ENCODE measurements at regions not wholly inside any gene's neighbourhood (a gene's known extent, or its start where the extent isn't known, plus 50 kb on each side); places are given as distances from the start of the nearest gene placed in this dataset.
A peak's percentile ranks its signal among the peaks of the same experiment; 100 is the strongest.

DNA sequence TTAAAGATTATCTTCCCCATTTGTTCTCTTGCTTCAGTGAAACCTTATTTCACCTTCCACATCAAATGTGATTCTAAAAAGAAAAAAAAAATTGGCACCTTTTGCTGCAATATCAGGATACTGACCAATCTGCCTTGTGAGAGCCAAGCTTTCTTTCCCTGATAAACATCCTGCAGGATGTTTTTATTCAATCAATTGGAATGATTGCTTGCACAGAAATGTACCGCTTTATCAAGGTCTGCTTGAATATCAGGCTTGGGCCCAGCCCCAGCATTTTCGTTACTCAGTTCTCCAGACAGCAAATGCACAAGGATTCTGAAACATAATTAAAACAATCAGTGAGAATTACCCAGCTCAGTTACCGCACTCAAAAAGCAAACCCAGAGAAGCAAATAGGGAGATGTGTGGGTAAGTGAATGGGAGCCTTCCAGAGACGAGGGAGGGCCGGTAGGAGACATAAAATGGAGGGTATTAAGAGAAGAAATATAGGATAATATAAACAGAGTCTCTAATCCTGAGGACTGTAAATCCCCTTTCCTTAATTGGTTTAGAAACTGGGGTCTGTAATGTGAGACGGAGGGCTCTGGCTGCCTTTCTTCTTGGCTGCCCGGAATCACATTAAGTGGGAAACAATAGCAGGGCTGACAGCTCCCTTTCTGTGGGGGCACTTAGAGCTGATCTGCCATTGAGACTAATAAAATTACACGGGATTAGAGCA, 291.8 kb downstream of the ICOS start:
- Mint-ChIP-seq H3K4me1 (ENCODE audit: low read depth in 2 of 2) (no peaks in the 10 kb centered on the region), H3K27ac (no peak overlapping the region), H3K4me3 (no peak overlapping the region), H3K27me3 (peaks cover 17 to 37% of the 10 kb centered on the region in 2 donors), H3K9me3 (no peaks in the 10 kb centered on the region), H3K36me3 (no peaks in the 10 kb centered on the region)
- DNase-seq (ENCODE audit: low spot score), result no peak
- no peak for ATAC-seq

DNA sequence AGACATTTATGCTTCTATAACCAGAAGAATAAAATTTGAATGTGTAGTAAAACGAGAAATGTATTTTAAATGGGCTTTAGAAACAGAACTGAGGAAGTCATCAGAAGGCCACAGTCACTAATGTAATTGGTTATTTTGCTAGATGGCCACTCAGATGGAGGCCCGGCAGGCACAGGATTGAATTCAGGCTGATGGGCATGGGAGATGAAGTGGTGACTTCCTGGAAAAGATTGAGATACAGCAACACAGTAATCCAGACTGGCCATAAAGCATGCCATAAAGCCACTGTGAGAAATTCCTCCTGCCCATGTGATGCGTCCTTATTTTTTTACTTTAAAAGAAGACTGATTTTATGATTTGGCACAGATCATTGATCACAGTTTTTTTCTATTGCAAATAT, 297.7 kb downstream of the ICOS start:
- no peak for DNase-seq (ENCODE audit: low spot score)
- Mint-ChIP-seq H3K36me3 (no peaks in the 10 kb centered on the region), H3K27me3 (peaks cover 15 to 31% of the 10 kb centered on the region in 2 donors), H3K9me3 (no peaks in the 10 kb centered on the region), H3K4me1 (ENCODE audit: low read depth in 2 of 2) (no peaks in the 10 kb centered on the region), H3K27ac (no peak overlapping the region), H3K4me3 (no peak overlapping the region)
- no peak for ATAC-seq

DNA sequence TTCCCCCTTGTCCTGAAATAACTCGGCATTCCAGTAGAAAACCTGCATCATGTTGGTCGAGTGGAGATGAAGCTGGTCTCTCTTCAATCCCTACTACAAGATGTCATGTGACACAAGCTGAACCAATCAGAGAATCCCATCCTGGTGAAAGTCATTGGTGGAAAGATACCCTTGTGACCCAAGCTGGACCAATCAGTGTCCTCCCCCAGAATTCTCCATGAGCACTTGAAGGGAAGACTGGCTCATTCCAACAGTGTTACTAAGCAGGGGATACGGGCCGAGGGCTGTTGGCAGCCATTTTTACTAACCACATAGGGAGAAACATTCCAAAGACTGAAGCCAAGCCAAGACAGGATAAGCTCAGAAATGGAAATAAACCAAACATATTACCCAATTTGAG, 298.3 kb downstream of the ICOS start:
- no peak overlapping the region for H3K27ac Mint-ChIP-seq
- no peaks in the 10 kb centered on the region for H3K36me3 Mint-ChIP-seq
- no peak for DNase-seq (ENCODE audit: low spot score)
- no peak for ATAC-seq
- no peaks in the 10 kb centered on the region for H3K4me1 Mint-ChIP-seq (ENCODE audit: low read depth in 2 of 2)
- H3K27me3 Mint-ChIP-seq, result peaks cover 13 to 31% of the 10 kb centered on the region in 2 donors
- H3K9me3 Mint-ChIP-seq, result no peaks in the 10 kb centered on the region
- no peak overlapping the region for H3K4me3 Mint-ChIP-seq

DNA sequence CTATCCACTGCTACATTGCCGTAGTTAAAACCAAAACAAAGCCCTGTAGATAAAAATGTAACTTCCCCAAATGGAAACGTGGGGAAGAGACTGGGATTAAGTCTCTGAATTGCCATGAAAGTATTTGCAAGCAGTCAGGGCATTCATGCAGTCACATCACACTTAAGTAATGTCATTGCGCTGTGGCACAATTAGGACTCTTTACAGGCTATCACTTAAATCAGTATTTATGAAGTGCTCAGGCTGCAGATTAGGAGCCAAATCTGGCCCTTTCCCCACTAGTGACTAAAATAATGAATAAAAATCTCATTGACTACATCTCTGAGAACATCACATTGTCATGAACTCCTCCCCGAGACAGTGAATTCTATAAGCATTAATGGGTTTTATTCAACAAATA, 300.9 kb downstream of the ICOS start:
- no peak for ATAC-seq
- DNase-seq (ENCODE audit: low spot score), result no peak
- H3K4me3 Mint-ChIP-seq, result no peak overlapping the region
- H3K27ac Mint-ChIP-seq, result no peak overlapping the region
- H3K4me1 Mint-ChIP-seq (ENCODE audit: low read depth in 2 of 2), result no peaks in the 10 kb centered on the region
- H3K27me3 Mint-ChIP-seq, result peaks cover 9 to 37% of the 10 kb centered on the region in 2 donors
- no peaks in the 10 kb centered on the region for H3K9me3 Mint-ChIP-seq
- H3K36me3 Mint-ChIP-seq, result no peaks in the 10 kb centered on the region

DNA sequence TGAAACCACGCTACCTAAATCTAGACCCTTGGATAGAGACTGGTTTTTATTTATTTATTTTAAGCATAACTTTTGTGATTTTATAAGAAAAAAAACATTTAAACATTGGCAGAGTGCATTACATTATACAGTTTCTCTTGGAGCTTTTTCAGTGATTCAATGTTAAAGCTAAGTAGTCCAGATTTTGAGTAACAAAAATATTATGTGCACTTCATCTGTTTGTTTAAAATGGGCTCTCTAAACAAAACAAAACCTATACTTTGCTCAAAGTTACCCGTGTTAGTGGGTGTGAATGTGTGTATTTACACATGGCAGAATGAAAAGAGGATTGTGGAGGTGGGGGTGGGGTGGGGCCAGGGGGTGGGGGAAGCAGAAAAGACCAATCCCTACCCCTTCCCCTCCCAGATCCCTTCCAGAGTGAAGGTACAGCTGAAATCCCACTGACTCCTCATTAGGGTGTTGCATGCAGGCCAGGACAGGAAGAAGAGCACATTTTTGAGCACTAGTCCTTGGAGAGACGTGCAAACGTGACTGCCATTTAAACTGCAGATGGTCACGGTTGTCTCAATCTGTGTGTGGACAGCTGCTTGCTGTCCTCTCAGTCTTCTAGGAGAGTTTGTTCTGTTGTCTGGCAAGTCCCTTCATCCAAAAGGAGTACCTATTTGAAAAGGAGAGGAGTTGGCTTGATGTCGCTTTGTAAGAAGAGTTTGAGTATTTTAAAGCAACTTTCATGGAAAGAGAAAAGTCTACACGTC, 303.0 kb downstream of the ICOS start:
- Mint-ChIP-seq H3K27me3 (peaks cover 14 to 47% of the 10 kb centered on the region in 2 donors), H3K36me3 (no peaks in the 10 kb centered on the region), H3K27ac (no peak overlapping the region), H3K4me1 (ENCODE audit: low read depth in 2 of 2) (no peaks in the 10 kb centered on the region), H3K9me3 (no peaks in the 10 kb centered on the region), H3K4me3 (no peak overlapping the region)
- ATAC-seq, result no peak
- no peak for DNase-seq (ENCODE audit: low spot score)

DNA sequence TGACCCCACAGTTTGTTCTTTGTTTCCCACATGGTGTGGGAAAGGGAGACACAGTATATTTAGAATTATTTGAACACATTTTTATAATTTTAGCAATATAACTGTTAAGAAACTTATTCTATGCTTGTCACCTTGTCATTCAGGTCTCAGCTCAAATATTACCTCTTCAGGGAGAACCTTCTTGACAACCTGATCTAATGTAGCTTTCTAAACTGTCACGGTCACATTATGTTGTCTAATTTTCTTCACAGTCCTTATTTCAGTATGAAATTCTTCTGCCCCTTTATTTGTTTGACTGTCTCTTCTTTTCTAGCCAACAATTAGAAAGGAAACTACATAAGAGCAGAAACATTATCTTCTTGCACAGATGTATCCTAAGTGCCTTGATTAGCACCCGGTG, 304.3 kb upstream of the PARD3B start:
- Mint-ChIP-seq H3K4me1 (ENCODE audit: low read depth in 2 of 2) (no peaks in the 10 kb centered on the region), H3K4me3 (no peak overlapping the region), H3K27ac (no peak overlapping the region), H3K36me3 (no peaks in the 10 kb centered on the region), H3K27me3 (peaks cover 16 to 41% of the 10 kb centered on the region in 2 donors), H3K9me3 (no peaks in the 10 kb centered on the region)
- DNase-seq (ENCODE audit: low spot score), result no peak
- no peak for ATAC-seq

DNA sequence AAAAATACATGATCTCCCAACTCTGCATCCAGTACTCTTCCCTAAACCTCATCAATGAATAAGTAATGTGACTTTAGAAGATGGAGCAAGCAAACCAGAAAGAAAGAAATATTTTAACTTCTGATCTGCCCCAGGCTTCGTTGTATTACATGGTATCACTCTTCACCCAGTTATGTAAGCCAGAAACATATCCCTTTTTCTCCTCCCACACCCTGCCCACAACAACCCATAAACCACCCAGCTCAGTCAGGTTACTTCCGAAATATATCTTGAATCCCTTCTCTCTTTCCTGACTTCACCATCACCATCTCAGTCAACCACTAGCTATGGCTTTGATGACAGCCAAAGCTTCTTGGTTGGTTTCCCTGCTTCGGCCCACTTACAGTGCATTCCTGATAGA, 295.8 kb upstream of the PARD3B start:
- DNase-seq (ENCODE audit: low spot score) (no peak), ATAC-seq (no peak)
- H3K27ac Mint-ChIP-seq, result no peak overlapping the region
- H3K4me1 Mint-ChIP-seq (ENCODE audit: low read depth in 2 of 2), result no peaks in the 10 kb centered on the region
- peaks cover 20 to 37% of the 10 kb centered on the region in 2 donors for H3K27me3 Mint-ChIP-seq
- no peaks in the 10 kb centered on the region for H3K36me3 Mint-ChIP-seq
- H3K9me3 Mint-ChIP-seq, result no peaks in the 10 kb centered on the region
- H3K4me3 Mint-ChIP-seq, result no peak overlapping the region

DNA sequence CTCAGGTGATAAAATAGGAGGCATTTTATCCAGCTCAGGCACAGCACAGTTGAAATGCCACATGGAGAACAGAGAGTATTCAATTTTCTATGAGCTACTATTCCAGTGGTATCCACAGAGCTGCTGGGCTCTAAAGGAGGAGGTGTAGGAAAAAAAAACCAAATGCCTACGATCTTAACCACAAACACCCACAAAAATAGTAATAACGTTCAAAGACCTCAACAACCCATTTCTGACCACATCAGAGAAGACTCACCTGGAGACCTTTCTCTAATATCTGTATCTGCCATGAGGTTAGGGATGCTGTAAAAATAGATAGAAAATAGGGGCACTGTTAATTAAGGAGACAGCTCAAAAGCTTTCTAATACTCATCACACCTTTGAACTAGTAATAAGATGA, 294.6 kb upstream of the PARD3B start:
- no peak overlapping the region for H3K27ac Mint-ChIP-seq
- H3K4me1 Mint-ChIP-seq (ENCODE audit: low read depth in 2 of 2), result no peaks in the 10 kb centered on the region
- H3K4me3 Mint-ChIP-seq, result no peak overlapping the region
- peaks cover 18 to 33% of the 10 kb centered on the region in 2 donors for H3K27me3 Mint-ChIP-seq
- no peaks in the 10 kb centered on the region for H3K36me3 Mint-ChIP-seq
- ATAC-seq (no peak), DNase-seq (ENCODE audit: low spot score) (no peak)
- no peaks in the 10 kb centered on the region for H3K9me3 Mint-ChIP-seq

DNA sequence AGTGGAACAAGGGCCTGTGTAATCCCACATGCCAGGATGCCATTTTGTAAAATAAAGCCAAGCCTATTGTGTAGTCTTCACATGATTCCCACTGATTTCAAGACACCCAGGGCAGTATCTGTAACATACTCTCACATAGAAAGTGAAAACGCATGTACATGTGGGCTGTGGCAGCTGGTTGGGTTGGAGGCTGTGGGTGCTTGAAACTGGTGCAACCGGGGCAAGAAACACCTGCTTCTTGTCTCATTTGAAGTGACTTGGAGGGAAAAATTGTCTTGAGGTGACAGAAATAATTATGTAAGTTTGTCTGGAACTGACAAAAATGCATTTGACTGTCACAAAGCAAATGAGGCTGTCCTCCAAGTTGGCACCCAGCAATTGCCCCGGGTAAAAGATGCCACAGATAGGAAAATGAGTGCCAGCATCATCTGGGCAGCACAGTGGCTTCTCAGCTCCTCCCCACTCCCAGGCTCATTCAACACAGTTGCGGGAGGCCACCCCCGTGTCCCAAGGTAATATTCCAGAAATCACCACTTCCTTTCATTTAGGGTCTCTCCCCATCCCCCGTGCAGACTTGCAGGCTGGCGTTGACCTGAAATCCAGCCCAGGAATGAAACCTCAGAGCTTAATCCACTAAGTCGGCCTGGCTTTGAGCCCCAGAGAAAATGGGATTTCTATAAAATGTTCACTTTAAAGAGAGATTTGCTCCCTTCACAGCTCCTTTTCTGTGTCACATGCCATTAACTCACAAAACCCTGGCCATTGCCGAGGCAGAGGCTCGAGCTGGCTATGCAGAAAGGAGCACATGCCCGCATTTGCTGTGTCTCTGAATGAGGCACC, 293.9 kb upstream of the PARD3B start:
- Mint-ChIP-seq H3K4me3 (no peak overlapping the region), H3K9me3 (no peaks in the 10 kb centered on the region), H3K27ac (no peak overlapping the region), H3K4me1 (ENCODE audit: low read depth in 2 of 2) (no peaks in the 10 kb centered on the region), H3K27me3 (peaks cover 21 to 31% of the 10 kb centered on the region in 2 donors), H3K36me3 (no peaks in the 10 kb centered on the region)
- DNase-seq (ENCODE audit: low spot score) (no peak), ATAC-seq (peak in 1 of 2 donors; percentile 25)

DNA sequence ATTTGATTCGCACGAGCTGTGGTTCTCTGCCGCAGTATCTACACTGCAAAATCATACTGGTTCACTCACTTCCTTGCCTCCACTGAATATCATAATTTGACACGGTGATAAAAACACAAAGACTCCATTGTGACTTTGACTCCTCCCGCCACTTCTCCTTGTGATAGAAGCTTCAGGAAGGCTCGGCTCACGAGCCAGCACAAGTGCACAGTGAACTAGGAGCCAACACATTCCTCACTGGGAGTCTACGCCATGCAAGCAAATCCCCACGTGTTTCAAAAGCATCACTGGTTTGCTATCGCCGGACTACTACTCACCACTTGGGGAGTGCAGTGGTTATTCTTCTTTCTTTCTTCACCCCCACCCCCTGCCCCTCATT, 293.3 kb upstream of the PARD3B start:
- DNase-seq (ENCODE audit: low spot score) (no peak), ATAC-seq (no peak)
- Mint-ChIP-seq H3K27ac (no peak overlapping the region), H3K4me1 (ENCODE audit: low read depth in 2 of 2) (no peaks in the 10 kb centered on the region), H3K9me3 (no peaks in the 10 kb centered on the region), H3K36me3 (no peaks in the 10 kb centered on the region), H3K27me3 (peaks cover 21 to 29% of the 10 kb centered on the region in 2 donors), H3K4me3 (no peak overlapping the region)

DNA sequence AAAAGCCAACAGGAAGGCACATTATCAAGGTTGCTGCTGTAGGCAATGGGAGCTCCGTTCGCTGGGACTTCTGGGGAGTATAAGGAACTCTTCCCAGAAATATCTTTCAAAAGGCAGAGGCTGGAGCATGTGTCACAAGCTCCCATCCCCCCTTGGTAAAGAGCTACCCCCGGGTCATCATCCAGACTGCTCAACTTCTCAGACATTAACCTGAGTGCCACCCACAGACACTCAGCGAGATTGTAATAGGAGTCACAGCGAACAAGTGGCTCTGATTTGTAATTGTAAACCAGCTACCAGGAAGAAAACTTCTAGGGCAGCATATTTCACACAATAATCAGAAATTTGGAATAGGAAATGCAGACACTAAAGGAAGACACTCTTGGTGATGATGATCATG, 290.2 kb upstream of the PARD3B start:
- Mint-ChIP-seq H3K27me3 (peaks cover 27 to 29% of the 10 kb centered on the region in 2 donors), H3K27ac (no peak overlapping the region), H3K4me3 (no peak overlapping the region), H3K9me3 (no peaks in the 10 kb centered on the region), H3K4me1 (ENCODE audit: low read depth in 2 of 2) (no peaks in the 10 kb centered on the region), H3K36me3 (no peaks in the 10 kb centered on the region)
- ATAC-seq (no peak), DNase-seq (ENCODE audit: low spot score) (no peak)

DNA sequence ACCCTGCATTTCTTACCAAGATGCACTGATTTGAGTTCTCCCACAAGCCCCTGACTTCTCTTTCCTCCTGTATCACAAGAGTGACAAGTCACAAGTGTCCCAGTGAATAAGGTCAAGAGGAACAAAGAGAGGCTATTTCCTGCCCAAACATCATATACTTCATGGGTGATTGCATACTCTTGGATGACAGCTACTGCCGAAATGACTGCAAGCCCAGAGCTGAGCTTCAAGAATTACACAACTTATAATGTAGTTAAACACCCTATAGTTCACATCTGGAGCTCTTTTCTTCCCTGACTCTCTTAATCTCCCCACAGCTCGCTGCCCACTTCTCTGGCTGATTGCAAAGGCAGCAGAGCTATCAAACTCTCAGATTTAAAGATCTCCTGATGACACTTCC, 289.7 kb upstream of the PARD3B start:
- H3K36me3 Mint-ChIP-seq, result no peaks in the 10 kb centered on the region
- H3K4me3 Mint-ChIP-seq, result no peak overlapping the region
- H3K27ac Mint-ChIP-seq, result no peak overlapping the region
- no peaks in the 10 kb centered on the region for H3K4me1 Mint-ChIP-seq (ENCODE audit: low read depth in 2 of 2)
- no peaks in the 10 kb centered on the region for H3K9me3 Mint-ChIP-seq
- peaks cover 27 to 30% of the 10 kb centered on the region in 2 donors for H3K27me3 Mint-ChIP-seq
- no peak for DNase-seq (ENCODE audit: low spot score)
- peak in 1 of 2 donors; percentile 43 for ATAC-seq

DNA sequence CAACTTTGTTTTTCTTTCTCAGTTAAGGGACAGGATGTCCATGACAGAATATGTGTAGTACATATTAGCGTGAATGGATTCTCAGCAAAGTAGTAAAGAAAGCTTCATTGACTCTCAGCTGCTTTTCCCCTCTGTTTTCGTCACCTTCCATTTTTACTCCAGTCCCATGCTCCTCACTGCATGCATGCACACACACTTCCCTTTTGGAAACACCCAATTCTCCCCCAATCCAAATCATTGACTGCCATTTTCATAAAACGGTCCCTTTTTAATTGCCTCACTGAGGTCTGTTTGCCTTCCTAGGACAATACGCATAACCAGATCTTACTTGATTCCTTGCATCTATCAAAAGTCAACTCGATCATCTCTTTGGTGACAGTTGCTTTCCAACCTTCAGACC, 287.5 kb upstream of the PARD3B start:
- DNase-seq (ENCODE audit: low spot score), result no peak
- Mint-ChIP-seq H3K9me3 (no peaks in the 10 kb centered on the region), H3K27me3 (peaks cover 22 to 32% of the 10 kb centered on the region in 2 donors), H3K36me3 (no peaks in the 10 kb centered on the region), H3K4me1 (ENCODE audit: low read depth in 2 of 2) (no peaks in the 10 kb centered on the region), H3K27ac (no peak overlapping the region), H3K4me3 (no peak overlapping the region)
- no peak for ATAC-seq

DNA sequence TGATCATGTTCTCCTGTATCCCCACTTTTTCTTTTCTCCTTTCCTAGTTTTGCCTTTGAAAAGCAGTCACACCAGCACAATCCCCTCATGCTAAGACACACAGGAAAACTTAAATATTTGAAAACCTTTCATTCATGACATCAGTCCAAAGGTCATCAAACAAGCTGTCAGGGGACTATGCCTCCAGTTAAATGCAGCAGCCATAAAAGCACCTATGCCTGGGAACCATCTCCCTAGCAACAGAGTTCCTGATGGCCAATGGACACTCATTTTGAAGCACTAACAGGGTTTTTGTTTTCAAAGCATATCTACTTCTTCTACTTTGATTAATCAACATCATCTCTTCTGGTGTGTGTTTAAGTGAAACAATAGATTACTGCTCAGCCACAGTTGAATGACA, 286.4 kb upstream of the PARD3B start:
- DNase-seq (ENCODE audit: low spot score), result no peak
- no peak overlapping the region for H3K4me3 Mint-ChIP-seq
- no peak overlapping the region for H3K27ac Mint-ChIP-seq
- no peak for ATAC-seq
- H3K36me3 Mint-ChIP-seq, result no peaks in the 10 kb centered on the region
- peaks cover 21 to 28% of the 10 kb centered on the region in 2 donors for H3K27me3 Mint-ChIP-seq
- no peaks in the 10 kb centered on the region for H3K9me3 Mint-ChIP-seq
- no peaks in the 10 kb centered on the region for H3K4me1 Mint-ChIP-seq (ENCODE audit: low read depth in 2 of 2)
